ENCODE measurements at regions not wholly inside any gene's neighbourhood (a gene's known extent, or its start where the extent isn't known, plus 50 kb on each side); places are given as distances from the start of the nearest gene placed in this dataset.
A peak's percentile ranks its signal among the peaks of the same experiment; 100 is the strongest.
"Not testable (repeated sequence)": the region's sequence is repeated elsewhere in the genome, so short reads cannot be mapped to it uniquely, and the experiment has no call there.

- in situ Hi-C loops (cut with HindIII; ENCODE audit: low pct_ligation_motif_present, low pct_unique_long_range_greater_than_20kb, low sequenced_read_pairs), result no loop called here
- no peak for DNase-seq
Measured at GRCh38 chr6:22204153-22204552, 92.7 kb downstream of the PRL start.

GRCh38 chr6:22205266-22205665, 91.6 kb downstream of the PRL start:
- in situ Hi-C loops (cut with HindIII; ENCODE audit: low pct_ligation_motif_present, low pct_unique_long_range_greater_than_20kb, low sequenced_read_pairs), result no loop called here
- no peak for DNase-seq

- no peak for DNase-seq
- in situ Hi-C loops (cut with HindIII; ENCODE audit: low pct_ligation_motif_present, low pct_unique_long_range_greater_than_20kb, low sequenced_read_pairs), result no loop called here
Measured at GRCh38 chr6:22206106-22206505, 90.7 kb downstream of the PRL start.

- no peak for DNase-seq
- in situ Hi-C loops (cut with HindIII; ENCODE audit: low pct_ligation_motif_present, low pct_unique_long_range_greater_than_20kb, low sequenced_read_pairs), result no loop called here
Measured at GRCh38 chr6:22208026-22208425, 88.8 kb downstream of the PRL start.

- DNase-seq, result no peak
- in situ Hi-C loops (cut with HindIII; ENCODE audit: low pct_ligation_motif_present, low pct_unique_long_range_greater_than_20kb, low sequenced_read_pairs), result no loop called here
Measured at GRCh38 chr6:22214314-22214713, 82.5 kb downstream of the PRL start.

GRCh38 chr6:22215474-22215873, 81.4 kb downstream of the PRL start:
- in situ Hi-C loops (cut with HindIII; ENCODE audit: low pct_ligation_motif_present, low pct_unique_long_range_greater_than_20kb, low sequenced_read_pairs); DNase-seq: not testable (repeated sequence)

- no peak for DNase-seq
- in situ Hi-C loops (cut with HindIII; ENCODE audit: low pct_ligation_motif_present, low pct_unique_long_range_greater_than_20kb, low sequenced_read_pairs), result no loop called here
Measured at GRCh38 chr6:22218410-22218809, 78.4 kb downstream of the PRL start.

GRCh38 chr6:22219925-22220324, 76.9 kb downstream of the PRL start:
- in situ Hi-C loops (cut with HindIII; ENCODE audit: low pct_ligation_motif_present, low pct_unique_long_range_greater_than_20kb, low sequenced_read_pairs), result no loop called here
- no peak for DNase-seq

- in situ Hi-C loops (cut with HindIII; ENCODE audit: low pct_ligation_motif_present, low pct_unique_long_range_greater_than_20kb, low sequenced_read_pairs), result no loop called here
- no peak for DNase-seq
Measured at GRCh38 chr6:22221211-22221610, 75.6 kb downstream of the PRL start.

GRCh38 chr6:22221630-22222029, 75.2 kb downstream of the PRL start:
- in situ Hi-C loops (cut with HindIII; ENCODE audit: low pct_ligation_motif_present, low pct_unique_long_range_greater_than_20kb, low sequenced_read_pairs), result no loop called here
- no peak for DNase-seq

- no peak for DNase-seq
- in situ Hi-C loops (cut with HindIII; ENCODE audit: low pct_ligation_motif_present, low pct_unique_long_range_greater_than_20kb, low sequenced_read_pairs), result no loop called here
Measured at GRCh38 chr6:22222469-22222868, 74.4 kb downstream of the PRL start.

GRCh38 chr6:22227824-22228610, 68.8 kb downstream of the PRL start:
- in situ Hi-C loops (cut with HindIII; ENCODE audit: low pct_ligation_motif_present, low pct_unique_long_range_greater_than_20kb, low sequenced_read_pairs), result no loop called here
- no peak for DNase-seq

- no peak for DNase-seq
- in situ Hi-C loops (cut with HindIII; ENCODE audit: low pct_ligation_motif_present, low pct_unique_long_range_greater_than_20kb, low sequenced_read_pairs), result no loop called here
Measured at GRCh38 chr6:22231050-22231449, 65.8 kb downstream of the PRL start.

- no peak for DNase-seq
- in situ Hi-C loops (cut with HindIII; ENCODE audit: low pct_ligation_motif_present, low pct_unique_long_range_greater_than_20kb, low sequenced_read_pairs), result no loop called here
Measured at GRCh38 chr6:22231616-22232015, 65.2 kb downstream of the PRL start.

GRCh38 chr6:22236626-22237414, 60.0 kb downstream of the PRL start:
- peak; percentile 84 for DNase-seq
- in situ Hi-C loops (cut with HindIII; ENCODE audit: low pct_ligation_motif_present, low pct_unique_long_range_greater_than_20kb, low sequenced_read_pairs), result no loop called here
